ENCODE measurements at regions not wholly inside any gene's neighbourhood (a gene's known extent, or its start where the extent isn't known, plus 50 kb on each side); places are given as distances from the start of the nearest gene placed in this dataset.

DNA sequence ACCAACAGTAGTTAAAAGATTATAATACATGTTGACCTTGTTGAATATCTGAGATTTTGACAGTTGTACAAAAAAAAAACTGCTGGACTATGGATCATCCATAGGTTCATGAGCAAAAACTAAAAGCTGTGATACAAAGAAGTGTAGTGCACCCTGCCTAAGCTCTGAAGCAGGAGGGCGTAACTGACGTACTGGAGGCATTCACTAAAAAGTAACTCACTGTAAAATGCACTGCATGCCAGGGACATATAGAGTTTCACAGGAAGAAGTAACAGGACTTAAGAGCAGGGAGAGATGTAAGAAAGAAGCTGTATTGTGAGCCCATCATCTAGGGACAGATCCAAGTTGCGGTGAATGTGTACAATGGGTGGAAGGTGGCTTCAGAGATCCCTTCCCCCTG is 177.9 kb downstream of the IRS2 start:
- TF ChIP-seq TCF7L2 (IDR thresholded peaks at IDR 0.05; ENCODE audit: borderline replicate concordance, extremely low read depth, insufficient read depth, insufficient read length) (no peak), SRF (IDR thresholded peaks at IDR 0.05; ENCODE audit: low read depth) (no peak), POLR2AphosphoS5 (IDR thresholded peaks at IDR 0.05; ENCODE audit: low read depth, low read length) (no peak), YY1 (IDR thresholded peaks at IDR 0.05; ENCODE audit: extremely low read depth, insufficient replicate concordance, low read depth, low read length) (no peak), EGR1 (IDR thresholded peaks at IDR 0.05; ENCODE audit: low read depth) (no peak), FOSL1 (IDR thresholded peaks at IDR 0.05; ENCODE audit: low read depth) (no peak), RAD21 (IDR thresholded peaks at IDR 0.05; ENCODE audit: low read depth) (no peak), POLR2A (IDR thresholded peaks at IDR 0.05; ENCODE audit: borderline replicate concordance, extremely low read depth, insufficient read depth, insufficient read length) (no peak)
- TF ChIP-seq, protein P1, sequence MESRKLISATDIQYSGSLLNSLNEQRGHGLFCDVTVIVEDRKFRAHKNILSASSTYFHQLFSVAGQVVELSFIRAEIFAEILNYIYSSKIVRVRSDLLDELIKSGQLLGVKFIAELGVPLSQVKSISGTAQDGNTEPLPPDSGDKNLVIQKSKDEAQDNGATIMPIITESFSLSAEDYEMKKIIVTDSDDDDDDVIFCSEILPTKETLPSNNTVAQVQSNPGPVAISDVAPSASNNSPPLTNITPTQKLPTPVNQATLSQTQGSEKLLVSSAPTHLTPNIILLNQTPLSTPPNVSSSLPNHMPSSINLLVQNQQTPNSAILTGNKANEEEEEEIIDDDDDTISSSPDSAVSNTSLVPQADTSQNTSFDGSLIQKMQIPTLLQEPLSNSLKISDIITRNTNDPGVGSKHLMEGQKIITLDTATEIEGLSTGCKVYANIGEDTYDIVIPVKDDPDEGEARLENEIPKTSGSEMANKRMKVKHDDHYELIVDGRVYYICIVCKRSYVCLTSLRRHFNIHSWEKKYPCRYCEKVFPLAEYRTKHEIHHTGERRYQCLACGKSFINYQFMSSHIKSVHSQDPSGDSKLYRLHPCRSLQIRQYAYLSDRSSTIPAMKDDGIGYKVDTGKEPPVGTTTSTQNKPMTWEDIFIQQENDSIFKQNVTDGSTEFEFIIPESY (IDR thresholded peaks at IDR 0.05; ENCODE audit: extremely low read depth, insufficient replicate concordance, low read length) = no peak
- TF ChIP-seq, protein P2, sequence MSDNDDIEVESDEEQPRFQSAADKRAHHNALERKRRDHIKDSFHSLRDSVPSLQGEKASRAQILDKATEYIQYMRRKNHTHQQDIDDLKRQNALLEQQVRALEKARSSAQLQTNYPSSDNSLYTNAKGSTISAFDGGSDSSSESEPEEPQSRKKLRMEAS (IDR thresholded peaks at IDR 0.05) = no peak
- no peaks in the 10 kb centered on the region for H4K20me1 ChIP-seq (ENCODE audit: insufficient read depth)
- DNase-seq (ENCODE audit: low read depth, low spot score) (no peak), ATAC-seq (no peak)
- no peak overlapping the region for H2AFZ ChIP-seq (ENCODE audit: low read depth, low read length, poor library complexity, severe bottlenecking)
- BruUV-seq (replicated peaks) = no TSS peak
- no peaks in the 10 kb centered on the region for H3K27me3 ChIP-seq (ENCODE audit: insufficient read depth, low read length)
- no peaks in the 10 kb centered on the region for H3K9me3 ChIP-seq (ENCODE audit: control insufficient read depth in 1 of 2, insufficient read depth in 1 of 2, low read depth in 1 of 2, low read length in 2 of 2)
- no peaks in the 10 kb centered on the region for H3K4me1 ChIP-seq (ENCODE audit: control insufficient read depth in 1 of 2, insufficient read depth in 2 of 2, low read length in 2 of 2)
- H3K4me2 ChIP-seq (ENCODE audit: low read length) = no peak overlapping the region
- no peaks in the 10 kb centered on the region for H3K79me2 ChIP-seq (ENCODE audit: insufficient read depth, low read length)
- POLR2A ChIA-PET = no interaction called here
- intact Hi-C loops (cut with micrococcal nuclease) = no loop called here
- no peak overlapping the region for H3K9ac ChIP-seq (ENCODE audit: low read length)
- H3K36me3 ChIP-seq (ENCODE audit: control insufficient read depth in 1 of 2, insufficient read depth in 2 of 2, low read length in 2 of 2) = no peaks in the 10 kb centered on the region
- H3K9me2 ChIP-seq (ENCODE audit: insufficient read depth) = no peaks in the 10 kb centered on the region
- RAD21 ChIA-PET (ENCODE audit: low non-redundant PET in 1 of 2, low total read pairs in 2 of 2, uncharacterized antibody in 2 of 2, unreplicated experiment in 2 of 2) = no interaction called here
- H3K4me3 ChIP-seq (replicated peaks in 1 of 2; ENCODE audit: low read depth in 1 of 2, low read length in 2 of 2) = no peak overlapping the region
- no peak overlapping the region for H3K27ac ChIP-seq (ENCODE audit: low read depth, low read length)
- CTCF ChIA-PET = no interaction called here

All from HCT116 (cell line).